Mucosa of gallbladder (tissue), 1 donor: ENCODE measurements at regions not wholly inside any gene's neighbourhood (a gene's known extent, or its start where the extent isn't known, plus 50 kb on each side); places are given as distances from the start of the nearest gene placed in this dataset.
"Not testable (repeated sequence)": the region's sequence is repeated elsewhere in the genome, so short reads cannot be mapped to it uniquely, and the experiment has no call there.

Experiments used
- DNase-seq: peaks from one replicate; pipeline ENCODE4 v3.0.0-alpha.2; 2020; ENCODE audit warnings: low spot score
- donor health status: DM: no; HTN: no; CAD: no.

- no peak for DNase-seq
These were observed 774.1 kb upstream of the AUTS2 start for GRCh38 chr7:68823996-68824780.

- no peak for DNase-seq
These were observed 769.7 kb upstream of the AUTS2 start for GRCh38 chr7:68828575-68828974.

- no peak for DNase-seq
These were observed 764.9 kb upstream of the AUTS2 start for GRCh38 chr7:68833422-68833821.

GRCh38 chr7:68839014-68839413 is 759.3 kb upstream of the AUTS2 start:
- no peak for DNase-seq

- DNase-seq, result peak; percentile 10
These were observed 757.3 kb upstream of the AUTS2 start for GRCh38 chr7:68840991-68841390.

GRCh38 chr7:68843985-68844384 is 754.3 kb upstream of the AUTS2 start:
- DNase-seq, result not testable (repeated sequence)

- DNase-seq, result no peak
These were observed 751.4 kb upstream of the AUTS2 start for GRCh38 chr7:68846811-68847325.

GRCh38 chr7:68853254-68853653 is 745.0 kb upstream of the AUTS2 start:
- no peak for DNase-seq

- no peak for DNase-seq
These were observed 740.7 kb upstream of the AUTS2 start for GRCh38 chr7:68857571-68857970.

GRCh38 chr7:68858497-68858896 is 739.8 kb upstream of the AUTS2 start:
- DNase-seq, result no peak

- DNase-seq, result no peak
These were observed 737.1 kb upstream of the AUTS2 start for GRCh38 chr7:68861171-68861570.

GRCh38 chr7:68862261-68862660 is 736.0 kb upstream of the AUTS2 start:
- DNase-seq, result no peak

- DNase-seq, result no peak
These were observed 735.5 kb upstream of the AUTS2 start for GRCh38 chr7:68862736-68863135.

GRCh38 chr7:68865351-68866199 is 732.7 kb upstream of the AUTS2 start:
- DNase-seq, result no peak

- no peak for DNase-seq
These were observed 732.1 kb upstream of the AUTS2 start for GRCh38 chr7:68866200-68866570.

- DNase-seq, result not testable (repeated sequence)
These were observed 731.6 kb upstream of the AUTS2 start for GRCh38 chr7:68866721-68867120.

- DNase-seq, result no peak
These were observed 729.3 kb upstream of the AUTS2 start for GRCh38 chr7:68868978-68869377.

- no peak for DNase-seq
These were observed 724.7 kb upstream of the AUTS2 start for GRCh38 chr7:68873616-68874015.

- DNase-seq, result no peak
These were observed 722.4 kb upstream of the AUTS2 start for GRCh38 chr7:68875857-68876256.

GRCh38 chr7:68887116-68887515 is 711.2 kb upstream of the AUTS2 start:
- not testable (repeated sequence) for DNase-seq

GRCh38 chr7:68888971-68889385 is 709.3 kb upstream of the AUTS2 start:
- DNase-seq, result no peak

GRCh38 chr7:68892236-68892635 is 706.0 kb upstream of the AUTS2 start:
- no peak for DNase-seq

- DNase-seq, result no peak
These were observed 704.9 kb upstream of the AUTS2 start for GRCh38 chr7:68893411-68893810.
